HFF-Myc (cell line): ENCODE measurements at regions not wholly inside any gene's neighbourhood (a gene's known extent, or its start where the extent isn't known, plus 50 kb on each side); places are given as distances from the start of the nearest gene placed in this dataset.

Source experiments
- DNase-seq: peaks from one replicate; pipeline ENCODE4 v3.0.0-alpha.2; 2011; ENCODE audit warnings: low read depth; ENCODE audit errors: extremely low read depth
- H3K4me3 ChIP-seq: replicated peaks from 2 replicates; pipeline ENCODE4 v1.5.1; 2011; ENCODE audit warnings: low read depth, mild to moderate bottlenecking, control low read depth, low read length
- CTCF ChIP-seq: IDR thresholded peaks from 2 replicates; pipeline ENCODE4 v1.5.1; 2012; ENCODE audit warnings: mild to moderate bottlenecking, low read depth, low read length, control low read depth; ENCODE audit errors: missing control alignments

GRCh38 chr5:54370982-54371381 is 60.6 kb upstream of the ARL15 start:
- no peak for DNase-seq
- TF ChIP-seq CTCF: no peak
- no peak overlapping the region for H3K4me3 ChIP-seq

- no peak for TF ChIP-seq CTCF
- no peak overlapping the region for H3K4me3 ChIP-seq
- DNase-seq: no peak
These were observed 57.5 kb upstream of the ARL15 start for GRCh38 chr5:54367844-54368243.

- no peak overlapping the region for H3K4me3 ChIP-seq
- TF ChIP-seq CTCF: no peak
- no peak for DNase-seq
These were observed 56.3 kb upstream of the ARL15 start for GRCh38 chr5:54366707-54367106.

- DNase-seq: no peak
- H3K4me3 ChIP-seq: no peak overlapping the region
- TF ChIP-seq CTCF: no peak
These were observed 53.3 kb upstream of the ARL15 start for GRCh38 chr5:54363669-54364068.

GRCh38 chr5:54362992-54363625 is 52.7 kb upstream of the ARL15 start:
- TF ChIP-seq CTCF: no peak

GRCh38 chr5:54362434-54362833 is 52.1 kb upstream of the ARL15 start:
- no peak for DNase-seq
- H3K4me3 ChIP-seq: no peak overlapping the region
- no peak for TF ChIP-seq CTCF

More at GRCh38 chr5:54362992-54363625, 52.7 kb upstream of the ARL15 start:
- H3K4me3 ChIP-seq: no peak overlapping the region
- no peak for DNase-seq

GRCh38 chr5:54361691-54362411 is 51.5 kb upstream of the ARL15 start:
- H3K4me3 ChIP-seq: no peak overlapping the region
- TF ChIP-seq CTCF: no peak

More at GRCh38 chr5:54361691-54362411, 51.5 kb upstream of the ARL15 start:
- DNase-seq: no peak
